PC-9 (cell line): ENCODE measurements at regions not wholly inside any gene's neighbourhood (a gene's known extent, or its start where the extent isn't known, plus 50 kb on each side); places are given as distances from the start of the nearest gene placed in this dataset.

ENCODE experiments used
- BruUV-seq: library from RNA; stranded (reverse); fragments of 400-500 nt; replicated peaks from 2 replicates; lab custom pipeline; 2021; lab: Mats Ljungman, UMichigan
- CTCF ChIA-PET: fragments of 300-600 bp; sonication (Branson Sonifier 250); formaldehyde crosslinking; loops from one replicate; lab custom pipeline; 2022; ENCODE audit warnings: antibody characterized with exemption; lab: Charles Lee
- POLR2A ChIA-PET: fragments of 300-600 bp; sonication (Branson Sonifier 250); formaldehyde crosslinking; loops from one replicate; lab custom pipeline; 2022; ENCODE audit warnings: antibody characterized with exemption; ENCODE audit not compliant: unreplicated experiment; lab: Charles Lee
- DNase-seq, 2 experiments: peaks; one replicate each; pipeline versions ENCODE4 v3.0.0 to v3.0.0-alpha.2; 2015 to 2022; ENCODE audit warnings: mixed read lengths in 1 of 2
- H2AFZ ChIP-seq: fragments of 200-600 bp; sonication (generic); 2 replicates; pipeline ENCODE4 v1.8.1; 2017; ENCODE audit warnings: antibody characterized with exemption
- H3F3A ChIP-seq: fragments of 200-600 bp; sonication (generic); 2 replicates; pipeline ENCODE4 v1.8.1; 2017; ENCODE audit warnings: antibody characterized with exemption, mild to moderate bottlenecking, low read depth; ENCODE audit not compliant: insufficient read depth
- H3K27ac ChIP-seq: fragments of 200-600 bp; sonication (generic); 2 replicates; pipeline ENCODE4 v1.6.1; 2016; ENCODE audit warnings: mixed run types
- H3K27me3 ChIP-seq: fragments of 200-600 bp; sonication (generic); 2 replicates; pipeline ENCODE4 v1.6.1; 2016; ENCODE audit warnings: low read depth, mixed run types; ENCODE audit not compliant: insufficient read depth
- H3K36me3 ChIP-seq: fragments of 200-600 bp; sonication (generic); 2 replicates; pipeline ENCODE4 v1.6.1; 2016; ENCODE audit warnings: low read depth, mixed run types
- H3K4me1 ChIP-seq: fragments of 200-600 bp; sonication (generic); replicated peaks from 2 replicates; pipeline ENCODE4 v1.6.1; 2016; ENCODE audit warnings: mixed run types; ENCODE audit not compliant: insufficient read depth
- H3K4me2 ChIP-seq: fragments of 200-600 bp; sonication (generic); 2 replicates; pipeline ENCODE4 v1.6.1; 2017; ENCODE audit warnings: mixed run types
- H3K4me3 ChIP-seq: fragments of 200-600 bp; sonication (generic); 2 replicates; pipeline ENCODE4 v1.6.1; 2016; ENCODE audit warnings: mixed run types
- H3K79me2 ChIP-seq: fragments of 200-600 bp; sonication (generic); 2 replicates; pipeline ENCODE4 v1.6.1; 2017; ENCODE audit warnings: low read depth, mixed run types
- H3K9me2 ChIP-seq: fragments of 200-600 bp; sonication (generic); 2 replicates; pipeline ENCODE4 v1.8.1; 2017; ENCODE audit warnings: mild to moderate bottlenecking; ENCODE audit not compliant: insufficient read depth
- H3K9me3 ChIP-seq: fragments of 200-600 bp; sonication (generic); 2 replicates; pipeline ENCODE4 v1.8.1; 2016; ENCODE audit warnings: low read depth; ENCODE audit not compliant: insufficient read depth
- H4K20me1 ChIP-seq: fragments of 200-600 bp; sonication (generic); 2 replicates; pipeline ENCODE4 v1.8.1; 2017; ENCODE audit not compliant: insufficient read depth
- EZH2 ChIP-seq: fragments of 200-600 bp; sonication (generic); IDR thresholded peaks from 2 replicates; pipeline ENCODE4 v1.8.0; 2017; ENCODE audit warnings: antibody characterized with exemption, low read depth
- intact Hi-C: fragments of 100-400 bp; cut with micrococcal nuclease; formaldehyde crosslinking; loops from one replicate; pipeline ENCODE4 v1.10.0; 2022; ENCODE audit not compliant: unreplicated experiment
- TF ChIP-seq, protein P1 (sequence below): fragments of 200-600 bp; sonication (generic); conservative IDR thresholded peaks from 2 replicates; pipeline ENCODE4 v1.6.1; 2017; ENCODE audit warnings: mixed run types, antibody characterized with exemption, mild to moderate bottlenecking, moderate library complexity

DNA sequence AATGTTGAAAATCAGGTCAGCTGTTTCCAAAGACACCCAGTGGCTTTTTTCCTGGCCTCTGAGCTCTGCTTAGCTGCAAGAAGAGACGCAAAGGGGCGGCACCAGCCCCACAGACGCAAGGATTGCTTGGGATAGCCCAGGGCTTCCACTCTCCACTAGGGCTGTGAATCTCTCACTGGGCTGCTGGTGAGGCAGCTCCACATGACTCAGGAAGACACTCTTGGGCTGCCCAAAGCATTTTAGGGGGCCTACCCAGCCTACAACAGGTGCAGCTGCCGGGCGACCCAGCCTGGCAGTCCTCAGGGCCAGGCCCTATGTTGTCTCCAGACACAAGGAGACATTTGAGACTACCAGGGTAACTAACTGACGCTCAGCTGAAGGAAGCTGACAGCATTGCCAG lies 59.8 kb downstream of the FAM50B start:
- H3K4me2 ChIP-seq, result no peak overlapping the region
- BruUV-seq, result no TSS peak
- TF ChIP-seq, protein P1, sequence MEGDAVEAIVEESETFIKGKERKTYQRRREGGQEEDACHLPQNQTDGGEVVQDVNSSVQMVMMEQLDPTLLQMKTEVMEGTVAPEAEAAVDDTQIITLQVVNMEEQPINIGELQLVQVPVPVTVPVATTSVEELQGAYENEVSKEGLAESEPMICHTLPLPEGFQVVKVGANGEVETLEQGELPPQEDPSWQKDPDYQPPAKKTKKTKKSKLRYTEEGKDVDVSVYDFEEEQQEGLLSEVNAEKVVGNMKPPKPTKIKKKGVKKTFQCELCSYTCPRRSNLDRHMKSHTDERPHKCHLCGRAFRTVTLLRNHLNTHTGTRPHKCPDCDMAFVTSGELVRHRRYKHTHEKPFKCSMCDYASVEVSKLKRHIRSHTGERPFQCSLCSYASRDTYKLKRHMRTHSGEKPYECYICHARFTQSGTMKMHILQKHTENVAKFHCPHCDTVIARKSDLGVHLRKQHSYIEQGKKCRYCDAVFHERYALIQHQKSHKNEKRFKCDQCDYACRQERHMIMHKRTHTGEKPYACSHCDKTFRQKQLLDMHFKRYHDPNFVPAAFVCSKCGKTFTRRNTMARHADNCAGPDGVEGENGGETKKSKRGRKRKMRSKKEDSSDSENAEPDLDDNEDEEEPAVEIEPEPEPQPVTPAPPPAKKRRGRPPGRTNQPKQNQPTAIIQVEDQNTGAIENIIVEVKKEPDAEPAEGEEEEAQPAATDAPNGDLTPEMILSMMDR, result no peak
- TF ChIP-seq EZH2, result no peak
- no peaks in the 10 kb centered on the region for H3K27me3 ChIP-seq
- H3K9me3 ChIP-seq, result no peaks in the 10 kb centered on the region
- POLR2A ChIA-PET, result no interaction called here
- peaks cover 38% of the 10 kb centered on the region for H3K4me1 ChIP-seq
- H3K36me3 ChIP-seq, result no peaks in the 10 kb centered on the region
- no peak overlapping the region for H3K27ac ChIP-seq
- H3F3A ChIP-seq, result peaks cover 25% of the 10 kb centered on the region
- H3K79me2 ChIP-seq, result no peaks in the 10 kb centered on the region
- no peaks in the 10 kb centered on the region for H3K9me2 ChIP-seq
- no peak overlapping the region for H3K4me3 ChIP-seq
- no peak overlapping the region for H2AFZ ChIP-seq
- H4K20me1 ChIP-seq, result no peaks in the 10 kb centered on the region
- intact Hi-C loops, result no loop called here
- DNase-seq, result no peak
- CTCF ChIA-PET, result interaction anchor here (2.4 kb wide), 1 partner anchor 59 kb away, joined by 8 read pairs; the partner anchor contains the start of gene FAM50B

DNA sequence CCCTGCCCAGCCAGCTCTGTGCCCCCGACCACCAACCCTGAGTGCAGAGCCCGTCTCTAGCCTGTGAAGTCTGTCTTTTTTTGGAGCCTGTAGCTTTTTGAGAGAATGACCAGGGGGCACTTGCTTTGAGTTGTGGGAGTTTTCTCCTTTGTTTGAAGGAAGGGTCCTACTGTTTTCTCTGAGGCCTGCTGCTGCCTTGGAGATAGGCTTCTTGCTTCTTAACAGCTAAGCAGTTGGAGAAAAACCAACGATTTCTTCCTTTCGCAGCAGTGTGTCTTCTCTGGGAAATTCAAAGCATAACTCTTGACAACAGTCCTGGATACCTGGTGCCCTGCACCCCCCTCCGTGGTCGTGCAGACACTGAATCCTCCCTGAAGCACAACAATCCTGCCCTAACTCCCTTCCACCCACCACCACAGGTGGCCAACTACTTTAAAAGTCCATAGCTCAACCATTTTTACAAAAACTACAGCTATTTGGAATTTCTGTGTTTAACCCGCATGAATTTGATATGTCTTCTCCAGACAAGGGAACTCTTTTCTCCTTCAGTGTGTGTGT lies 61.0 kb downstream of the FAM50B start:
- no peak overlapping the region for H3K4me3 ChIP-seq
- CTCF ChIA-PET, result interaction anchor here (2.4 kb wide), 1 partner anchor 61 kb away, joined by 8 read pairs; the partner anchor contains the start of gene FAM50B
- no peaks in the 10 kb centered on the region for H3K79me2 ChIP-seq
- no TSS peak for BruUV-seq
- no peaks in the 10 kb centered on the region for H3K9me3 ChIP-seq
- POLR2A ChIA-PET, result no interaction called here
- H3K4me2 ChIP-seq, result peak overlapping the region; percentile 94; the same call in 1 of the 2 replicates
- no peaks in the 10 kb centered on the region for H3K36me3 ChIP-seq
- no peak overlapping the region for H3K27ac ChIP-seq
- peaks cover 29% of the 10 kb centered on the region for H3F3A ChIP-seq
- peaks cover 44% of the 10 kb centered on the region for H3K4me1 ChIP-seq
- DNase-seq, result no peak
- intact Hi-C loops, result no loop called here
- TF ChIP-seq EZH2, result no peak
- TF ChIP-seq, protein P1, result no peak
- H3K27me3 ChIP-seq, result no peaks in the 10 kb centered on the region
- no peaks in the 10 kb centered on the region for H3K9me2 ChIP-seq
- no peaks in the 10 kb centered on the region for H4K20me1 ChIP-seq
- H2AFZ ChIP-seq, result no peak overlapping the region

DNA sequence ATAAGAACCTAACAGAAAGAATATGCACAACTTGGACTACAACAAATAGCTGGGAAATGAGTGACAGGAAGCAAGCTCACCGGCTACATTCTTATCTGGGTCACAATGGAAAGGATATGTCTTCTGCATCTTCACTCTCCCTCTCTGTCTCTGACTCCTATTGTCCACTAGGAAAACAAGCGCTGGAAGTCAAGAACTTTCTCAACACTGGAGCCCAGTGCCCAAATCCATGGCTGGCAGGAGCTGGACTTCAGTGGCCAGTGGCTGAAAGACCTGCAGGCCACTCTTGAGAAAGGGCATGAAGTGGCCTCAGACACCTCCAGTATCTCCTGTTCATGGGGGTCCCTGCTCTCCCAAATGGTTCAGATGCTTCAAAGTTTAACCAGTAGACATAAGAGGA lies 62.0 kb downstream of the FAM50B start:
- POLR2A ChIA-PET, result interaction anchor here (0.5 kb wide), 1 partner anchor 12 kb away, joined by 8 read pairs; no protein-coding TSS in a partner anchor
- Histone ChIP-seq H3K27ac (peak overlapping the region; percentile 100; the same call in 1 of the 2 replicates), H3K36me3 (no peaks in the 10 kb centered on the region), H3F3A (peaks cover 29% of the 10 kb centered on the region), H3K27me3 (no peaks in the 10 kb centered on the region), H3K4me2 (peak overlapping the region; percentile 94), H3K4me3 (no peak overlapping the region), H3K4me1 (peaks cover 44% of the 10 kb centered on the region), H4K20me1 (no peaks in the 10 kb centered on the region), H3K79me2 (no peaks in the 10 kb centered on the region), H2AFZ (no peak overlapping the region), H3K9me2 (no peaks in the 10 kb centered on the region), H3K9me3 (no peaks in the 10 kb centered on the region)
- intact Hi-C loops, result no loop called here
- CTCF ChIA-PET, result interaction anchor here (2.4 kb wide), 1 partner anchor 62 kb away, joined by 8 read pairs; the partner anchor contains the start of gene FAM50B
- BruUV-seq, result no TSS peak
- TF ChIP-seq EZH2, result no peak
- TF ChIP-seq, protein P1, result no peak
- no peak for DNase-seq
